Ishikawa (cell line): ENCODE measurements at regions not wholly inside any gene's neighbourhood (a gene's known extent, or its start where the extent isn't known, plus 50 kb on each side); places are given as distances from the start of the nearest gene placed in this dataset.

ENCODE experiments used
- EGR1 ChIP-seq: IDR thresholded peaks from 2 replicates; pipeline ENCODE4 v1.6.1; 2012
- EP300 ChIP-seq: IDR thresholded peaks from 2 replicates; pipeline ENCODE4 v1.6.1; 2012; ENCODE audit warnings: borderline replicate concordance
- FOXM1 ChIP-seq: IDR thresholded peaks from 2 replicates; pipeline ENCODE4 v1.6.1; 2012; ENCODE audit warnings: low read depth, borderline replicate concordance
- MAX ChIP-seq: IDR thresholded peaks from 2 replicates; pipeline ENCODE4 v1.6.1; 2012
- NFIC ChIP-seq: IDR thresholded peaks from 2 replicates; pipeline ENCODE4 v1.6.1; 2012
- RAD21 ChIP-seq: IDR thresholded peaks from 2 replicates; pipeline ENCODE4 v1.6.1; 2012; ENCODE audit warnings: low read depth
- TAF1 ChIP-seq: IDR thresholded peaks from 2 replicates; pipeline ENCODE4 v1.6.1; 2012; ENCODE audit warnings: low read depth, mild to moderate bottlenecking
- TCF12 ChIP-seq: IDR thresholded peaks from 2 replicates; pipeline ENCODE4 v1.6.1; 2012; ENCODE audit warnings: low read depth
- YY1 ChIP-seq: IDR thresholded peaks from 2 replicates; pipeline ENCODE4 v1.6.1; 2012; ENCODE audit warnings: low read depth
- ZBTB7A ChIP-seq: IDR thresholded peaks from 2 replicates; pipeline ENCODE4 v1.6.1; 2012; ENCODE audit warnings: low read depth
- TF ChIP-seq, protein P1 (sequence below): IDR thresholded peaks from 2 replicates; pipeline ENCODE4 v1.6.1; 2012; ENCODE audit warnings: low read depth, mild to moderate bottlenecking
- TF ChIP-seq, protein P2 (sequence below): IDR thresholded peaks from 2 replicates; pipeline ENCODE4 v1.6.1; 2012

DNA sequence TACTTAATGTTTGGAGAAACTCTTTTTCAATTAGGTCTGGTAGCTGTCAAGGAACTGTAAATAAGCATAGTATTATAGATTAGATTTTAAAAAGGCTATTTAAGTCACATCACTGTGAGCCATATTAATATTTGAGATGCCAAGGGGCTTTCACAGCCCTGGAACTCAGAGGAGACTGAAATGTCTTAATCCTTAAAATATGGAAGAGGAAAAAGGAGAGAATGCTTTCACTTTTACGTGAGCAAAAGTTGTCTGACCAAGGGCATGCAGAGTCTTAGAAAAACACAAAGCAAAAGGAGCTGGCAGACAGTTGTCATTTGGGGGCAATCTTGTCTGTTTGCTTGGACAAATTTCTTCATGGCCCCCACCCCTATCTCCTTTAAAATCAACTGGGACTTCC is 253.2 kb upstream of the IGFBP7 start:
- TF ChIP-seq EGR1 (no peak), MAX (no peak), TAF1 (no peak), RAD21 (no peak), TCF12 (no peak), ZBTB7A (no peak), EP300 (no peak), YY1 (no peak), NFIC (no peak), FOXM1 (no peak)
- TF ChIP-seq, protein P1, sequence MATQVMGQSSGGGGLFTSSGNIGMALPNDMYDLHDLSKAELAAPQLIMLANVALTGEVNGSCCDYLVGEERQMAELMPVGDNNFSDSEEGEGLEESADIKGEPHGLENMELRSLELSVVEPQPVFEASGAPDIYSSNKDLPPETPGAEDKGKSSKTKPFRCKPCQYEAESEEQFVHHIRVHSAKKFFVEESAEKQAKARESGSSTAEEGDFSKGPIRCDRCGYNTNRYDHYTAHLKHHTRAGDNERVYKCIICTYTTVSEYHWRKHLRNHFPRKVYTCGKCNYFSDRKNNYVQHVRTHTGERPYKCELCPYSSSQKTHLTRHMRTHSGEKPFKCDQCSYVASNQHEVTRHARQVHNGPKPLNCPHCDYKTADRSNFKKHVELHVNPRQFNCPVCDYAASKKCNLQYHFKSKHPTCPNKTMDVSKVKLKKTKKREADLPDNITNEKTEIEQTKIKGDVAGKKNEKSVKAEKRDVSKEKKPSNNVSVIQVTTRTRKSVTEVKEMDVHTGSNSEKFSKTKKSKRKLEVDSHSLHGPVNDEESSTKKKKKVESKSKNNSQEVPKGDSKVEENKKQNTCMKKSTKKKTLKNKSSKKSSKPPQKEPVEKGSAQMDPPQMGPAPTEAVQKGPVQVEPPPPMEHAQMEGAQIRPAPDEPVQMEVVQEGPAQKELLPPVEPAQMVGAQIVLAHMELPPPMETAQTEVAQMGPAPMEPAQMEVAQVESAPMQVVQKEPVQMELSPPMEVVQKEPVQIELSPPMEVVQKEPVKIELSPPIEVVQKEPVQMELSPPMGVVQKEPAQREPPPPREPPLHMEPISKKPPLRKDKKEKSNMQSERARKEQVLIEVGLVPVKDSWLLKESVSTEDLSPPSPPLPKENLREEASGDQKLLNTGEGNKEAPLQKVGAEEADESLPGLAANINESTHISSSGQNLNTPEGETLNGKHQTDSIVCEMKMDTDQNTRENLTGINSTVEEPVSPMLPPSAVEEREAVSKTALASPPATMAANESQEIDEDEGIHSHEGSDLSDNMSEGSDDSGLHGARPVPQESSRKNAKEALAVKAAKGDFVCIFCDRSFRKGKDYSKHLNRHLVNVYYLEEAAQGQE = no peak
- TF ChIP-seq, protein P2, sequence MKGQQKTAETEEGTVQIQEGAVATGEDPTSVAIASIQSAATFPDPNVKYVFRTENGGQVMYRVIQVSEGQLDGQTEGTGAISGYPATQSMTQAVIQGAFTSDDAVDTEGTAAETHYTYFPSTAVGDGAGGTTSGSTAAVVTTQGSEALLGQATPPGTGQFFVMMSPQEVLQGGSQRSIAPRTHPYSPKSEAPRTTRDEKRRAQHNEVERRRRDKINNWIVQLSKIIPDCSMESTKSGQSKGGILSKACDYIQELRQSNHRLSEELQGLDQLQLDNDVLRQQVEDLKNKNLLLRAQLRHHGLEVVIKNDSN = no peak
